ENCODE measurements at regions not wholly inside any gene's neighbourhood (a gene's known extent, or its start where the extent isn't known, plus 50 kb on each side); places are given as distances from the start of the nearest gene placed in this dataset.

- TF ChIP-seq CTCF (IDR thresholded peaks at IDR 0.05; ENCODE audit: insufficient read depth, low read depth, low read length) (no peak), EZH2 (IDR thresholded peaks at IDR 0.05; ENCODE audit: insufficient read depth, low read length) (no peak)
Observed at GRCh38 chr4:96784336-96784735, 944.4 kb downstream of the PDHA2 start.
